IMR-90 (cell line): ENCODE measurements at regions not wholly inside any gene's neighbourhood (a gene's known extent, or its start where the extent isn't known, plus 50 kb on each side); places are given as distances from the start of the nearest gene placed in this dataset.

ENCODE experiments used
- ATAC-seq: fragments of 200-7000 bp; cut with Tn5 transposase; 2 replicates; pipeline ENCODE4 v1.9.1; 2020; ENCODE audit warnings: low read depth, mild to moderate bottlenecking, moderate library complexity
- BruUV-seq: library from RNA; stranded (reverse); fragments of 400-500 nt; replicated peaks from 2 replicates; lab custom pipeline; 2021; lab: Mats Ljungman, UMichigan
- CTCF ChIA-PET: fragments of 300-600 bp; formaldehyde crosslinking; extraction: SDS; loops from one replicate; lab custom pipeline; 2021; ENCODE audit warnings: antibody characterized with exemption; lab: Yijun Ruan, JAX
- POLR2A ChIA-PET: fragments of 300-600 bp; sonication (Branson Sonifier 250); formaldehyde crosslinking; loops from one replicate; lab custom pipeline; 2022; ENCODE audit warnings: antibody characterized with exemption; ENCODE audit not compliant: unreplicated experiment; lab: Charles Lee
- DNase-seq: peaks from one replicate; pipeline ENCODE4 v3.0.0; 2013
- H2AFZ ChIP-seq: replicated peaks from 2 replicates; pipeline ENCODE3; 2013; ENCODE audit warnings: low read length, mild to moderate bottlenecking; ENCODE audit not compliant: poor library complexity
- H2AK5ac ChIP-seq: 2 replicates; pipeline ENCODE4 v1.6.1; 2013; ENCODE audit warnings: low read depth, low read length, inconsistent platforms
- H2AK9ac ChIP-seq: replicated peaks from 2 replicates; pipeline ENCODE3; 2013; ENCODE audit warnings: mild to moderate bottlenecking, low read depth, low read length, moderate library complexity; ENCODE audit not compliant: poor library complexity
- H2BK120ac ChIP-seq: 2 replicates; pipeline ENCODE4 v1.6.1; 2013; ENCODE audit warnings: low read depth, low read length, inconsistent platforms
- H2BK15ac ChIP-seq: 3 replicates; pipeline ENCODE4 v1.6.1; 2013; ENCODE audit warnings: low read depth, low read length, inconsistent platforms
- H2BK20ac ChIP-seq: 2 replicates; pipeline ENCODE4 v1.6.1; 2013; ENCODE audit warnings: low read depth, mild to moderate bottlenecking, inconsistent platforms, low read length, moderate library complexity
- H2BK5ac ChIP-seq: 2 replicates; pipeline ENCODE4 v1.6.1; 2013; ENCODE audit warnings: mild to moderate bottlenecking, low read depth, low read length, inconsistent platforms; ENCODE audit not compliant: poor library complexity, severe bottlenecking
- H3K14ac ChIP-seq: replicated peaks from 2 replicates; pipeline ENCODE4 v1.6.1; 2013; ENCODE audit warnings: low read depth, low read length, inconsistent platforms
- H3K18ac ChIP-seq: 2 replicates; pipeline ENCODE4 v1.6.1; 2013; ENCODE audit warnings: low read depth, low read length, control low read depth
- H3K23ac ChIP-seq: 2 replicates; pipeline ENCODE4 v1.6.1; 2013; ENCODE audit warnings: low read depth, low read length, inconsistent platforms
- H3K27ac ChIP-seq: 2 replicates; pipeline ENCODE4 v1.5.1; 2013; ENCODE audit warnings: mild to moderate bottlenecking, control low read depth, low read length; ENCODE audit not compliant: insufficient read depth
- H3K27me3 ChIP-seq: 2 replicates; pipeline ENCODE4 v1.6.1; 2013; ENCODE audit warnings: low read length; ENCODE audit not compliant: control insufficient read depth, insufficient read depth
- H3K36me3 ChIP-seq: 2 replicates; pipeline ENCODE4 v1.6.1; 2013; ENCODE audit warnings: low read length, mixed read lengths; ENCODE audit not compliant: control insufficient read depth, insufficient read depth
- H3K4ac ChIP-seq: 2 replicates; pipeline ENCODE4 v1.6.1; 2013; ENCODE audit warnings: low read depth, low read length, inconsistent platforms
- H3K4me1 ChIP-seq: 2 replicates; pipeline ENCODE4 v1.6.1; 2013; ENCODE audit warnings: low read length, mixed read lengths; ENCODE audit not compliant: control insufficient read depth, insufficient read depth
- H3K4me2 ChIP-seq: 2 replicates; pipeline ENCODE4 v1.6.1; 2013; ENCODE audit warnings: low read depth, mild to moderate bottlenecking, control low read depth, low read length, moderate library complexity
- H3K4me3 ChIP-seq: 2 replicates; pipeline ENCODE4 v1.5.1; 2013; ENCODE audit warnings: low read depth, mild to moderate bottlenecking, control low read depth, low read length, moderate library complexity; ENCODE audit not compliant: insufficient read depth
- H3K56ac ChIP-seq: 2 replicates; pipeline ENCODE4 v1.6.1; 2013; ENCODE audit warnings: low read length, inconsistent platforms; ENCODE audit not compliant: insufficient read depth; ENCODE audit errors: extremely low read depth
- H3K79me1 ChIP-seq, 2 experiments: 2 replicates each; pipeline ENCODE4 v1.6.1; 2013; ENCODE audit warnings: low read length in 2 of 2, inconsistent platforms in 1 of 2, low read depth in 1 of 2
- H3K9ac ChIP-seq: 2 replicates; pipeline ENCODE4 v1.6.1; 2013; ENCODE audit warnings: low read depth, low read length, control low read depth
- H3K9me1 ChIP-seq: 2 replicates; pipeline ENCODE4 v1.6.1; 2013; ENCODE audit warnings: low read length, inconsistent platforms; ENCODE audit not compliant: insufficient read depth
- H3K9me3 ChIP-seq: 2 replicates; pipeline ENCODE4 v1.6.1; 2013; ENCODE audit warnings: low read length; ENCODE audit not compliant: control insufficient read depth, insufficient read depth
- H4K20me1 ChIP-seq: 2 replicates; pipeline ENCODE4 v1.6.1; 2013; ENCODE audit warnings: low read length, inconsistent platforms; ENCODE audit not compliant: insufficient read depth
- H4K5ac ChIP-seq: 2 replicates; pipeline ENCODE4 v1.6.1; 2013; ENCODE audit warnings: mild to moderate bottlenecking, low read depth, low read length, control low read depth
- H4K8ac ChIP-seq, 2 experiments: 2 replicates each; pipeline ENCODE4 v1.6.1; 2013; ENCODE audit warnings: low read depth in 2 of 2, low read length in 2 of 2, control low read depth in 1 of 2, inconsistent platforms in 1 of 2
- H4K91ac ChIP-seq: 2 replicates; pipeline ENCODE4 v1.6.1; 2013; ENCODE audit warnings: low read depth, low read length, inconsistent platforms; ENCODE audit not compliant: insufficient read depth
- CEBPB ChIP-seq: IDR thresholded peaks from 2 replicates; pipeline ENCODE4 v1.6.1; 2012; ENCODE audit warnings: low read depth, low read length, improper control_type of control experiment
- CHD1 ChIP-seq: IDR thresholded peaks from 2 replicates; pipeline ENCODE4 v1.6.1; 2012; ENCODE audit warnings: low read depth, low read length, improper control_type of control experiment
- FOS ChIP-seq: fragments of 150-350 bp; IDR thresholded peaks from 2 replicates; pipeline ENCODE4 v1.6.1; 2016; ENCODE audit warnings: low read depth, low read length
- MXI1 ChIP-seq: IDR thresholded peaks from 2 replicates; pipeline ENCODE4 v1.6.1; 2012; ENCODE audit warnings: low read depth, mild to moderate bottlenecking, low read length, moderate library complexity, borderline replicate concordance
- POLR2A ChIP-seq: IDR thresholded peaks from 2 replicates; pipeline ENCODE4 v1.6.1; 2012; ENCODE audit warnings: mild to moderate bottlenecking, low read depth, low read length
- RCOR1 ChIP-seq: IDR thresholded peaks from 2 replicates; pipeline ENCODE4 v1.6.1; 2012; ENCODE audit warnings: mild to moderate bottlenecking, low read length, improper control_type of control experiment; ENCODE audit not compliant: insufficient replicate concordance
- RFX5 ChIP-seq: IDR thresholded peaks from 2 replicates; pipeline ENCODE4 v1.8.0; 2012; ENCODE audit warnings: low read depth, mild to moderate bottlenecking, low read length, moderate library complexity
- SMC3 ChIP-seq: fragments of 150-350 bp; IDR thresholded peaks from 2 replicates; pipeline ENCODE4 v1.6.1; 2016; ENCODE audit warnings: low read depth, mild to moderate bottlenecking, antibody characterized with exemption, low read length, moderate library complexity
- USF2 ChIP-seq: fragments of 150-350 bp; IDR thresholded peaks from 2 replicates; pipeline ENCODE4 v1.6.1; 2017; ENCODE audit warnings: mild to moderate bottlenecking, antibody characterized with exemption, low read length, low read depth
- WGBS, 2 experiments: methylation state at CpG; one replicate each; pipeline versions ENCODE4 v1.1.5 to v1.1.7; 2013; ENCODE audit warnings: missing lambda C conversion rate in 2 of 2; ENCODE audit not compliant: insufficient read length in 1 of 2; ENCODE audit errors: extremely low coverage in 2 of 2; 5-methylcytosine and 5-hydroxymethylcytosine counted together
- dilution Hi-C: fragments of 300-500 bp; cut with HindIII; formaldehyde crosslinking; loops from one replicate; pipeline ENCODE4 v1.14.3; 2018; ENCODE audit warnings: low sequenced_read_pairs; ENCODE audit not compliant: unreplicated experiment
- in situ Hi-C: fragments of 300-500 bp; cut with MboI; formaldehyde crosslinking; loops from 3 replicates; pipeline ENCODE4 v1.14.3; 2019; ENCODE audit warnings: low sequenced_read_pairs, inconsistent platforms, mixed read lengths
- intact Hi-C: fragments of 100-400 bp; cut with micrococcal nuclease; formaldehyde crosslinking; loops from 2 replicates; pipeline ENCODE4 v1.10.0; 2022

GRCh38 chr3:110384601-110385000 is 687.0 kb upstream of the NECTIN3 start:
- whole genome bisulfite sequencing, 2 experiments = no CpG with 5 or more reads among the region's 3 CpGs
- Histone ChIP-seq H3K4me3 (no peak overlapping the region), H4K8ac (peak overlapping the region; percentile 74 to 97; a peak in 2 of 4 replicates), H2BK15ac (no peak overlapping the region), H3K23ac (peak overlapping the region; percentile 67; the same call in 1 of the 2 replicates), H3K14ac (no peak overlapping the region), H2BK5ac (peak overlapping the region; percentile 97), H3K56ac (no peak overlapping the region; the same call in 1 of the 2 replicates), H3K27ac (peak overlapping the region; percentile 94), H3K27me3 (no peaks in the 10 kb centered on the region), H2AK5ac (no peak overlapping the region), H3K9ac (no peak overlapping the region), H4K5ac (no peak overlapping the region), H3K79me1 (peaks cover 0 to 3% of the 10 kb centered on the region in 2 experiments; a peak in 1 of 4 replicates), H3K18ac (no peak overlapping the region), H3K4me2 (no peak overlapping the region), H4K91ac (no peak overlapping the region), H3K4me1 (peaks cover 5% of the 10 kb centered on the region; the same call in 1 of the 2 replicates), H2AK9ac (no peak overlapping the region), H2AFZ (no peak overlapping the region), H3K9me1 (peaks cover 3% of the 10 kb centered on the region), H3K4ac (peak overlapping the region; percentile 86; the same call in 1 of the 2 replicates), H3K9me3 (no peaks in the 10 kb centered on the region), H3K36me3 (no peaks in the 10 kb centered on the region), H2BK120ac (peak overlapping the region; percentile 98), H2BK20ac (peak overlapping the region; percentile 57; the same call in 1 of the 2 replicates), H4K20me1 (no peaks in the 10 kb centered on the region)
- ChIA-PET CTCF (no interaction called here), POLR2A (interaction anchor here (0.7 kb wide), 1 partner anchor 162 kb away, joined by 3 read pairs; no protein-coding TSS in a partner anchor)
- in situ Hi-C loops (no loop called here), dilution Hi-C loops (no loop called here), intact Hi-C loops (loop anchor here (10.0 kb wide), 2 partner anchors 220 to 690 kb away; partner anchors contain the start of gene NECTIN3)
- TF ChIP-seq FOS (peak; percentile 76), CEBPB (peak; percentile 95), CHD1 (no peak), SMC3 (no peak), RFX5 (no peak), MXI1 (no peak), USF2 (no peak), POLR2A (no peak), RCOR1 (no peak)
- DNase-seq = peak; percentile 84
- peak; percentile 69 for ATAC-seq
- no TSS peak for BruUV-seq
